ENCODE measurements at regions not wholly inside any gene's neighbourhood (a gene's known extent, or its start where the extent isn't known, plus 50 kb on each side); places are given as distances from the start of the nearest gene placed in this dataset.

GRCh38 chr7:98463837-98464557 is 63.1 kb upstream of the BAIAP2L1 start:
- H3K27me3 ChIP-seq (replicated peaks; ENCODE audit: insufficient read depth, low read depth, low read length, poor library complexity) = no peaks in the 10 kb centered on the region
- DNase-seq (ENCODE audit: low spot score) = no peak
- ChIA-PET CTCF (no interaction called here), POLR2A (ENCODE audit: low non-redundant PET) (no interaction called here)
- H3K4me1 ChIP-seq (ENCODE audit: insufficient read depth, low read length, poor library complexity, severe bottlenecking) = no peaks in the 10 kb centered on the region
- no peak overlapping the region for H3K27ac ChIP-seq (ENCODE audit: low read depth, low read length, poor library complexity, severe bottlenecking)
- TF ChIP-seq EZH2 (IDR thresholded peaks at IDR 0.05; ENCODE audit: borderline replicate concordance, low read depth, low read length, poor library complexity, severe bottlenecking) (no peak), CTCF (conservative IDR thresholded peaks at IDR 0.05; ENCODE audit: low read depth, low read length) (no peak)
- H3K9me3 ChIP-seq (ENCODE audit: low read depth, low read length, poor library complexity, severe bottlenecking) = no peaks in the 10 kb centered on the region
- no TSS peak for BruUV-seq (replicated peaks)
- no peaks in the 10 kb centered on the region for H3K36me3 ChIP-seq (ENCODE audit: insufficient read depth, low read length, poor library complexity, severe bottlenecking)
- intact Hi-C loops (cut with micrococcal nuclease; ENCODE audit: unreplicated experiment) = no loop called here
- no peak overlapping the region for H3K4me3 ChIP-seq (ENCODE audit: low read depth, low read length, poor library complexity, severe bottlenecking)

GRCh38 chr7:98462911-98463633 is 62.2 kb upstream of the BAIAP2L1 start:
- intact Hi-C loops (cut with micrococcal nuclease; ENCODE audit: unreplicated experiment) = no loop called here
- Histone ChIP-seq H3K36me3 (ENCODE audit: insufficient read depth, low read length, poor library complexity, severe bottlenecking) (no peaks in the 10 kb centered on the region), H3K27ac (ENCODE audit: low read depth, low read length, poor library complexity, severe bottlenecking) (no peak overlapping the region), H3K4me1 (ENCODE audit: insufficient read depth, low read length, poor library complexity, severe bottlenecking) (no peaks in the 10 kb centered on the region), H3K4me3 (ENCODE audit: low read depth, low read length, poor library complexity, severe bottlenecking) (no peak overlapping the region), H3K27me3 (replicated peaks; ENCODE audit: insufficient read depth, low read depth, low read length, poor library complexity) (no peaks in the 10 kb centered on the region), H3K9me3 (ENCODE audit: low read depth, low read length, poor library complexity, severe bottlenecking) (no peaks in the 10 kb centered on the region)
- ChIA-PET POLR2A (ENCODE audit: low non-redundant PET) (no interaction called here), CTCF (no interaction called here)
- BruUV-seq (replicated peaks) = no TSS peak
- TF ChIP-seq EZH2 (IDR thresholded peaks at IDR 0.05; ENCODE audit: borderline replicate concordance, low read depth, low read length, poor library complexity, severe bottlenecking) (no peak), CTCF (conservative IDR thresholded peaks at IDR 0.05; ENCODE audit: low read depth, low read length) (no peak)
- DNase-seq (ENCODE audit: low spot score) = no peak

- BruUV-seq (replicated peaks) = no TSS peak
- TF ChIP-seq EZH2 (IDR thresholded peaks at IDR 0.05; ENCODE audit: borderline replicate concordance, low read depth, low read length, poor library complexity, severe bottlenecking) (no peak), CTCF (conservative IDR thresholded peaks at IDR 0.05; ENCODE audit: low read depth, low read length) (no peak)
- intact Hi-C loops (cut with micrococcal nuclease; ENCODE audit: unreplicated experiment) = no loop called here
- Histone ChIP-seq H3K9me3 (ENCODE audit: low read depth, low read length, poor library complexity, severe bottlenecking) (no peaks in the 10 kb centered on the region), H3K27me3 (replicated peaks; ENCODE audit: insufficient read depth, low read depth, low read length, poor library complexity) (no peaks in the 10 kb centered on the region), H3K4me1 (ENCODE audit: insufficient read depth, low read length, poor library complexity, severe bottlenecking) (no peaks in the 10 kb centered on the region), H3K4me3 (ENCODE audit: low read depth, low read length, poor library complexity, severe bottlenecking) (no peak overlapping the region), H3K36me3 (ENCODE audit: insufficient read depth, low read length, poor library complexity, severe bottlenecking) (no peaks in the 10 kb centered on the region), H3K27ac (ENCODE audit: low read depth, low read length, poor library complexity, severe bottlenecking) (no peak overlapping the region)
- no peak for DNase-seq (ENCODE audit: low spot score)
- ChIA-PET CTCF (no interaction called here), POLR2A (ENCODE audit: low non-redundant PET) (no interaction called here)
Observed at GRCh38 chr7:98460902-98461301, 60.0 kb upstream of the BAIAP2L1 start.

All from A673 (cell line).